ENCODE measurements at regions not wholly inside any gene's neighbourhood (a gene's known extent, or its start where the extent isn't known, plus 50 kb on each side); places are given as distances from the start of the nearest gene placed in this dataset.
"Not testable (repeated sequence)": the region's sequence is repeated elsewhere in the genome, so short reads cannot be mapped to it uniquely, and the experiment has no call there.

- DNase-seq = no peak
These were observed 190.8 kb downstream of the EPM2A start for GRCh38 chr6:145544514-145544913.

- DNase-seq = no peak
These were observed 189.1 kb downstream of the EPM2A start for GRCh38 chr6:145546265-145546664.

- no peak for DNase-seq
These were observed 187.6 kb downstream of the EPM2A start for GRCh38 chr6:145547594-145548335.

- DNase-seq = no peak
These were observed 186.2 kb downstream of the EPM2A start for GRCh38 chr6:145548933-145549648.

- DNase-seq = no peak
These were observed 184.2 kb downstream of the EPM2A start for GRCh38 chr6:145551164-145551563.

GRCh38 chr6:145555084-145555483 lies 180.2 kb downstream of the EPM2A start:
- DNase-seq = no peak

- no peak for DNase-seq
These were observed 177.8 kb downstream of the EPM2A start for GRCh38 chr6:145557474-145557873.

GRCh38 chr6:145559836-145560235 lies 175.5 kb downstream of the EPM2A start:
- DNase-seq = no peak

GRCh38 chr6:145561095-145562072 lies 173.9 kb downstream of the EPM2A start:
- DNase-seq = no peak

GRCh38 chr6:145562771-145563615 lies 172.3 kb downstream of the EPM2A start:
- no peak for DNase-seq

- no peak for DNase-seq
These were observed 170.8 kb downstream of the EPM2A start for GRCh38 chr6:145564553-145564952.

- DNase-seq = no peak
These were observed 167.6 kb downstream of the EPM2A start for GRCh38 chr6:145567684-145568252.

GRCh38 chr6:145569140-145569539 lies 166.2 kb downstream of the EPM2A start:
- DNase-seq = no peak

- DNase-seq = not testable (repeated sequence)
These were observed 165.0 kb downstream of the EPM2A start for GRCh38 chr6:145570336-145570735.

- DNase-seq = not testable (repeated sequence)
These were observed 161.1 kb downstream of the EPM2A start for GRCh38 chr6:145574269-145574668.
